ENCODE measurements at regions not wholly inside any gene's neighbourhood (a gene's known extent, or its start where the extent isn't known, plus 50 kb on each side); places are given as distances from the start of the nearest gene placed in this dataset.

DNA sequence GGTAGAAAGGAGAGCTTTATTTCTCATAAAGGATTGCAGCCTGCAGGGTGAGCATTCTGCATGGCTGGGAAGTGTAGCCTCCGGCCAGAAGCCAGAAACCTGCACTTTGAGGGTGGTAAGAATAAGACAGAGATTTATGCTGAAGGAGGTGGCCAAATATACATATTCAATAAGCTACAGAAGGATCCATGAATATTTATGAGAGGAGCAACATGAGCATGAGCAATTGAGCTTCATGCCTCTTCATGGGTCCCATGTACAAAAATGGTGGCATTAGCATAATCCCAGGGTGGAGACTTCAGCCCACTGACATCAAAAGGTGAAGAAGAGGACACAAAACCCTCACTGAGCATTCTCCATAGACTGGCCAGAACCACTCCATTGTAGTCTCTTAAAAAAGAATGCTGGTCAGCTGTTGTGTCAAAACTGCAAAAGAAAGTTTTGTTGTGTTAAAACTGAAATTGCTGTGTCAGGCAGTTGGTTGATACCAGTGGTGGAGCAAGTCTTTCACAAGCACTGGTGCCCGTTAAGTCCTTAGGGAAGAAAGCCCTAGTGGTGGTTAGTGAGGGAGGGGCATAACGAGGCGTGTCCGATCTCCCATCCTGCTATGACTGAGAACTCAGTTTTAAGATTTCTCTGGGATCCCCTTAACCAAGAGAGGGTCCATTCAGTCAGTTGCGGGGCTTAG is 160.8 kb upstream of the MAP1B start:
- ATAC-seq (ENCODE audit: low read depth) (no peak), DNase-seq (no peak)
- no peak overlapping the region for H3K9ac ChIP-seq (ENCODE audit: low read depth, low read length)
- ChIA-PET POLR2A (ENCODE audit: unreplicated experiment) (no interaction called here), CTCF (no interaction called here)
- H3K9me3 ChIP-seq (ENCODE audit: control insufficient read depth, insufficient read depth, low read length), result peaks cover 9% of the 10 kb centered on the region; the same call in 1 of the 2 replicates
- no peak overlapping the region for H3K27ac ChIP-seq (ENCODE audit: insufficient read depth, low read length)
- no peak overlapping the region for H2BK20ac ChIP-seq (ENCODE audit: low read depth, low read length)
- BruUV-seq (replicated peaks), result no TSS peak
- H3K79me1 ChIP-seq (ENCODE audit: low read depth in 1 of 2, low read length in 2 of 2), result no peaks in the 10 kb centered on the region
- H4K91ac ChIP-seq (ENCODE audit: insufficient read depth, low read depth, low read length), result no peak overlapping the region
- H4K5ac ChIP-seq (ENCODE audit: low read depth, low read length), result no peak overlapping the region
- no peaks in the 10 kb centered on the region for H3K9me1 ChIP-seq (ENCODE audit: insufficient read depth, low read length)
- in situ Hi-C loops (cut with MboI; ENCODE audit: low sequenced_read_pairs) (no loop called here), intact Hi-C loops (cut with micrococcal nuclease) (loop anchor here (10.0 kb wide), 2 partner anchors 58 to 358 kb away; no protein-coding TSS in a partner anchor), dilution Hi-C loops (cut with HindIII; ENCODE audit: low sequenced_read_pairs, unreplicated experiment) (no loop called here)
- no peak overlapping the region for H2BK120ac ChIP-seq (ENCODE audit: low read depth, low read length)
- no peak overlapping the region for H3K56ac ChIP-seq (ENCODE audit: extremely low read depth, insufficient read depth, low read length)
- no peak overlapping the region for H2AK5ac ChIP-seq (ENCODE audit: low read depth, low read length)
- no peak overlapping the region for H3K14ac ChIP-seq (replicated peaks; ENCODE audit: low read depth, low read length)
- H2BK15ac ChIP-seq (ENCODE audit: low read depth, low read length), result no peak overlapping the region
- H3K4me3 ChIP-seq (ENCODE audit: insufficient read depth, low read depth, low read length), result no peak overlapping the region
- no peak overlapping the region for H3K18ac ChIP-seq (ENCODE audit: low read depth, low read length)
- H3K27me3 ChIP-seq (ENCODE audit: control insufficient read depth, insufficient read depth, low read length), result peaks cover 22% of the 10 kb centered on the region
- no peak overlapping the region for H3K4me2 ChIP-seq (ENCODE audit: low read depth, low read length)
- H3K4me1 ChIP-seq (ENCODE audit: control insufficient read depth, insufficient read depth, low read length), result no peaks in the 10 kb centered on the region
- no peak for TF ChIP-seq BHLHE40 (IDR thresholded peaks at IDR 0.05; ENCODE audit: low read depth, low read length)
- TF ChIP-seq ELK1 (IDR thresholded peaks at IDR 0.05; ENCODE audit: borderline replicate concordance, low read depth, low read length), result no peak
- no peak overlapping the region for H2BK5ac ChIP-seq (ENCODE audit: low read depth, low read length, poor library complexity, severe bottlenecking)
- H3K36me3 ChIP-seq (ENCODE audit: control insufficient read depth, insufficient read depth, low read length), result no peaks in the 10 kb centered on the region
- no peak overlapping the region for H4K8ac ChIP-seq (ENCODE audit: low read depth in 2 of 2, low read length in 2 of 2)
- H2AK9ac ChIP-seq (replicated peaks; ENCODE audit: low read depth, low read length, poor library complexity), result no peak overlapping the region
- no peak overlapping the region for H3K4ac ChIP-seq (ENCODE audit: low read depth, low read length)
- no peaks in the 10 kb centered on the region for H4K20me1 ChIP-seq (ENCODE audit: insufficient read depth, low read length)
- 93% methylated on average over 3 of the region's 6 CpGs; no CpG with 5 or more reads in 1 of the 2 experiments for WGBS, 2 experiments (ENCODE audit: extremely low coverage in 2 of 2, insufficient read length in 1 of 2)
- no peak overlapping the region for H3K23ac ChIP-seq (ENCODE audit: low read depth, low read length)
- H2AFZ ChIP-seq (replicated peaks; ENCODE audit: low read length, poor library complexity), result no peak overlapping the region

Data from IMR-90 (cell line).